ENCODE measurements at regions not wholly inside any gene's neighbourhood (a gene's known extent, or its start where the extent isn't known, plus 50 kb on each side); places are given as distances from the start of the nearest gene placed in this dataset.

GRCh38 chr1:38115226-38115625 lies 68.6 kb upstream of the POU3F1 start:
- TF ChIP-seq CTCF (IDR thresholded peaks at IDR 0.05; ENCODE audit: extremely low read depth in 1 of 2, insufficient read depth in 1 of 2, low read depth in 1 of 2, low read length in 2 of 2) (no peak), POLR2A (IDR thresholded peaks at IDR 0.05; ENCODE audit: low read depth, low read length) (no peak), POLR2AphosphoS5 (IDR thresholded peaks at IDR 0.05; ENCODE audit: insufficient read depth, low read depth, low read length) (no peak), MYC (IDR thresholded peaks at IDR 0.05; ENCODE audit: low read depth, low read length) (no peak), MAX (IDR thresholded peaks at IDR 0.05; ENCODE audit: insufficient read depth, insufficient read length) (no peak), EZH2 (IDR thresholded peaks at IDR 0.05; ENCODE audit: borderline replicate concordance, low read depth, low read length, severe bottlenecking) (no peak), JUN (IDR thresholded peaks at IDR 0.05; ENCODE audit: borderline replicate concordance, insufficient read depth, insufficient read length, low read depth) (no peak), GATA2 (IDR thresholded peaks at IDR 0.05; ENCODE audit: insufficient read depth, insufficient read length, low read depth, low read length) (no peak), FOS (IDR thresholded peaks at IDR 0.05; ENCODE audit: borderline replicate concordance, insufficient read depth, low read length) (no peak)
